WTC11 (cell line): ENCODE measurements at regions not wholly inside any gene's neighbourhood (a gene's known extent, or its start where the extent isn't known, plus 50 kb on each side); places are given as distances from the start of the nearest gene placed in this dataset.

Experiments used
- ATAC-seq: fragments of 200-7000 bp; cut with Tn5 transposase; 2 replicates; pipeline ENCODE4 v1.10.0; 2021; ENCODE audit warnings: mild to moderate bottlenecking, moderate library complexity
- CTCF ChIA-PET: fragments of 300-600 bp; sonication (Branson Sonifier 250); formaldehyde crosslinking; loops from one replicate; lab custom pipeline; 2021; ENCODE audit warnings: antibody characterized with exemption; lab: Charles Lee
- POLR2A ChIA-PET: fragments of 350-600 bp; sonication (Branson Sonifier 250); formaldehyde crosslinking; loops from one replicate; lab custom pipeline; 2021; ENCODE audit warnings: antibody characterized with exemption; lab: Charles Lee
- DNase-seq: peaks from one replicate; pipeline ENCODE4 v3.0.0; 2021; ENCODE audit warnings: low spot score
- H3K27ac Mint-ChIP-seq: 2 replicates; pipeline ENCODE4 v1.8.0; 2021; ENCODE audit warnings: mixed read lengths
- H3K27me3 Mint-ChIP-seq: 2 replicates; pipeline ENCODE4 v1.8.0; 2021; ENCODE audit warnings: low read depth, mild to moderate bottlenecking, moderate library complexity, mixed read lengths
- H3K36me3 Mint-ChIP-seq: 2 replicates; pipeline ENCODE4 v1.8.0; 2021; ENCODE audit warnings: mixed read lengths
- H3K4me1 Mint-ChIP-seq: 2 replicates; pipeline ENCODE4 v1.8.0; 2022; ENCODE audit warnings: mixed read lengths
- H3K4me3 Mint-ChIP-seq: 2 replicates; pipeline ENCODE4 v1.8.0; 2021; ENCODE audit warnings: mild to moderate bottlenecking, moderate library complexity, mixed read lengths
- H3K9me3 Mint-ChIP-seq: 2 replicates; pipeline ENCODE4 v1.8.0; 2021; ENCODE audit warnings: mixed read lengths
- AR ChIP-seq: fragments of 250-450 bp; sonication (Bioruptor Pico); IDR thresholded peaks from 2 replicates; pipeline ENCODE4 v1.9.0; 2021; ENCODE audit warnings: mild to moderate bottlenecking
- ARID4B ChIP-seq: sonication (generic); formaldehyde crosslinking; IDR thresholded peaks from 2 replicates; pipeline ENCODE4 v1.8.0; 2023; ENCODE audit warnings: missing genetic modification reagents, mild to moderate bottlenecking, borderline replicate concordance
- E2F4 ChIP-seq: sonication (generic); formaldehyde crosslinking; IDR thresholded peaks from 2 replicates; pipeline ENCODE4 v1.8.1; 2022; ENCODE audit warnings: low read depth, mild to moderate bottlenecking, moderate library complexity, missing genetic modification reagents, borderline replicate concordance
- E2F5 ChIP-seq: sonication (generic); formaldehyde crosslinking; IDR thresholded peaks from 2 replicates; pipeline ENCODE4 v1.8.1; 2022; ENCODE audit warnings: mild to moderate bottlenecking, moderate library complexity, missing genetic modification reagents
- ETV6 ChIP-seq: sonication (generic); formaldehyde crosslinking; IDR thresholded peaks from 2 replicates; pipeline ENCODE4 v1.8.1; 2022; ENCODE audit warnings: mild to moderate bottlenecking, missing genetic modification reagents
- FOXP1 ChIP-seq: sonication (generic); formaldehyde crosslinking; IDR thresholded peaks from 2 replicates; pipeline ENCODE4 v1.8.0; 2022; ENCODE audit warnings: missing genetic modification reagents, mild to moderate bottlenecking, moderate library complexity, borderline replicate concordance
- GTF2I ChIP-seq: fragments of 250-450 bp; sonication (Bioruptor Pico); conservative IDR thresholded peaks from 2 replicates; pipeline ENCODE4 v1.4.0; 2021; ENCODE audit warnings: mild to moderate bottlenecking
- IRF2 ChIP-seq: sonication (generic); formaldehyde crosslinking; IDR thresholded peaks from 2 replicates; pipeline ENCODE4 v1.8.0; 2022; ENCODE audit warnings: low read depth, missing genetic modification reagents, borderline replicate concordance
- KAT7 ChIP-seq: sonication (generic); formaldehyde crosslinking; IDR thresholded peaks from 2 replicates; pipeline ENCODE4 v1.8.1; 2023; ENCODE audit warnings: missing genetic modification reagents, mild to moderate bottlenecking, borderline replicate concordance
- NR2C2 ChIP-seq: sonication (generic); formaldehyde crosslinking; IDR thresholded peaks from 2 replicates; pipeline ENCODE4 v1.8.0; 2022; ENCODE audit warnings: mild to moderate bottlenecking, missing genetic modification reagents
- SMAD3 ChIP-seq: sonication (generic); formaldehyde crosslinking; IDR thresholded peaks from 2 replicates; pipeline ENCODE4 v1.8.0; 2022; ENCODE audit warnings: missing genetic modification reagents, mild to moderate bottlenecking, borderline replicate concordance
- SP1 ChIP-seq: sonication (generic); formaldehyde crosslinking; conservative IDR thresholded peaks from 2 replicates; pipeline ENCODE4 v1.8.1; 2022; ENCODE audit warnings: missing genetic modification reagents
- TCF7 ChIP-seq: sonication (generic); formaldehyde crosslinking; IDR thresholded peaks from 2 replicates; pipeline ENCODE4 v1.8.0; 2022; ENCODE audit warnings: mild to moderate bottlenecking, low read depth, missing genetic modification reagents, moderate library complexity
- TEAD4 ChIP-seq: sonication (generic); formaldehyde crosslinking; IDR thresholded peaks from 2 replicates; pipeline ENCODE4 v1.8.0; 2022; ENCODE audit warnings: mild to moderate bottlenecking, missing genetic modification reagents
- ZNF281 ChIP-seq: sonication (generic); formaldehyde crosslinking; IDR thresholded peaks from 2 replicates; pipeline ENCODE4 v1.8.0; 2023; ENCODE audit warnings: mild to moderate bottlenecking, missing genetic modification reagents
- ZNF396 ChIP-seq: fragments of 250-450 bp; sonication (Bioruptor Pico); IDR thresholded peaks from 2 replicates; pipeline ENCODE4 v1.8.0; 2021; ENCODE audit warnings: mild to moderate bottlenecking, moderate library complexity, borderline replicate concordance
- ZNF416 ChIP-seq: fragments of 250-450 bp; sonication (Bioruptor Pico); IDR thresholded peaks from 2 replicates; pipeline ENCODE4 v1.9.0; 2021; ENCODE audit warnings: mild to moderate bottlenecking, inconsistent platforms
- ZNF532 ChIP-seq: fragments of 250-450 bp; sonication (Bioruptor Pico); IDR thresholded peaks from 2 replicates; pipeline ENCODE4 v1.9.0; 2021; ENCODE audit warnings: mild to moderate bottlenecking, borderline replicate concordance

- TF ChIP-seq ETV6 (CRISPR knock-in tag) (no peak), ZNF396 (CRISPR knock-in tag) (no peak), ZNF532 (CRISPR knock-in tag) (no peak), E2F5 (CRISPR knock-in tag) (no peak), IRF2 (CRISPR knock-in tag) (no peak), TCF7 (CRISPR knock-in tag) (no peak), KAT7 (CRISPR knock-in tag) (no peak), SP1 (CRISPR knock-in tag) (no peak), NR2C2 (CRISPR knock-in tag) (no peak), ZNF416 (CRISPR knock-in tag) (no peak), FOXP1 (no peak), E2F4 (CRISPR knock-in tag) (no peak)
These were observed 189.7 kb downstream of the BRD1 start (continued) for GRCh38 chr22:49638001-49638400.

- no peaks in the 10 kb centered on the region for H3K36me3 Mint-ChIP-seq
- peaks cover 4% of the 10 kb centered on the region; the same call in 1 of the 2 replicates for H3K4me1 Mint-ChIP-seq
- H3K27ac Mint-ChIP-seq: no peak overlapping the region
- ATAC-seq (no peak), DNase-seq (no peak)
- no peaks in the 10 kb centered on the region for H3K9me3 Mint-ChIP-seq
- ChIA-PET POLR2A (no interaction called here), CTCF (interaction anchor here (0.9 to 1.6 kb wide), 3 partner anchors 64 to 332 kb away, joined by 3 to 5 read pairs (median 4); no protein-coding TSS in a partner anchor)
- no peaks in the 10 kb centered on the region for H3K27me3 Mint-ChIP-seq
- no peak overlapping the region for H3K4me3 Mint-ChIP-seq
- no peak for TF ChIP-seq ZNF396 (CRISPR knock-in tag)
- no peak for TF ChIP-seq ZNF281 (CRISPR knock-in tag)
- no peak for TF ChIP-seq AR (CRISPR knock-in tag)
- TF ChIP-seq TEAD4: no peak
- TF ChIP-seq ARID4B (CRISPR knock-in tag): no peak
- no peak for TF ChIP-seq ZNF416 (CRISPR knock-in tag)
- no peak for TF ChIP-seq SMAD3 (CRISPR knock-in tag)
- TF ChIP-seq GTF2I (CRISPR knock-in tag): no peak
These were observed 190.4 kb downstream of the BRD1 start for GRCh38 chr22:49637255-49637760.
